ENCODE measurements at regions not wholly inside any gene's neighbourhood (a gene's known extent, or its start where the extent isn't known, plus 50 kb on each side); places are given as distances from the start of the nearest gene placed in this dataset.

DNA sequence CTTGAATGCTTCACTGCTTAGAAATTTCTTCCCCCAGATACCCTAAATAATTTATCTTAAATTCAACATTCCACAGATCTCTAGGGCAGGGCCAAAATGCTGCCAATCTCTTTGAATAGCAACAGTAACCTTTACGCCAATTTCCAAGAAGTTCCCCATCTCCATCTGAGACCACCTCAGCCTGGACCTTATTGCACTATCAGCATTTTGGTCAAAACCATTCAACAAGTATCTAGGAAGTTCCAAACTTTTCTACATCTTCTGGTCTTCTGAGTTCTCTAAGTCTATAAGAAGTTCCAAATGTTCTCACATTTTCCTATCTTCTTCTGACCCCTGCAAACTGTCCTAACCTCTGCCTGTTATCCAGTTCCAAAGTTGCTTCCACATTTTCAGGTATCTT lies 1306.9 kb upstream of the SORCS1 start:
- DNase-seq (ENCODE audit: low read depth in 3 of 3, low spot score in 2 of 3), result no peak

- no peak for DNase-seq (ENCODE audit: low read depth in 3 of 3, low spot score in 2 of 3)
These were observed 1305.4 kb upstream of the SORCS1 start for GRCh38 chr10:108469940-108470339.

DNA sequence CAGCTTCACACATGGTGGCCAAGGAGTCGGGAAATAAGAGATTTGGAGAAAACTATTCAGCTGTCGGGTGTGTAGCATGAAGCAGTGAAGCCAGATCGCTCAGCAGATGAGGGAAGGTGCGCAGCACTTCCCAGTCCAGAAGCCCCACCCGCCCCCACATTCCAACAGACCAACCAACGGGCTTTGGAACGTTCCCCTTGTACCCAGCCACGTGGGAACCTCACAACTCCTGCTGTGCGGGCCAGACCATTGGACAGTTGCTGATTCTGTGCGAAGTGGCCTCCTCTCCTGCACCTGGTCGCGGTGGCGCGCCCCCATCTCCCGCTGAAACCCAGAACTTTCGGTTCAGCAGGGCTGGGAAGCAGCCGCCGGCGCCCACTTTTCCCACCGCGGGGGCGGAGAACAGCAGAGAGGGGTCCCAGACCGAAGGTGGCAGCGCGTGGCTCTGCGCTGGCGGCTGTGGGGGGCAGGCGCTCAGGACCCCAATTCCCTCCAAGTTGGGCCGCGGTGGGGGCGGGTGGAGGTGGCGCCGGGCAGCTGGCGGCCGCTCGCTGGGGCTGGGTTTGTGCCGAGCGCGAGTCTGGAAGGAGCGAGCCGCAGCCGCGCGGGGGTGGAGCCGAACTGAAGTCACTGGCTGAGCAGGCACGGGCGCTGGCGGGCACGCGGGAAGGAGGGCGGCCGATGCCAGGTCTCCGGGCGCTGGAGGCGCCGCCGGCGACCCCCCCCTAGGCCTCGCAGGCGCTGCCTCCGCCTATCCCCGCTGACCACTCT lies 1301.5 kb upstream of the SORCS1 start:
- DNase-seq (ENCODE audit: low read depth in 3 of 3, low spot score in 2 of 3), result peak in 1 of 3 donors; percentile 13

- DNase-seq (ENCODE audit: low read depth in 3 of 3, low spot score in 2 of 3), result no peak
These were observed 1297.5 kb upstream of the SORCS1 start for GRCh38 chr10:108462005-108462404.

DNA sequence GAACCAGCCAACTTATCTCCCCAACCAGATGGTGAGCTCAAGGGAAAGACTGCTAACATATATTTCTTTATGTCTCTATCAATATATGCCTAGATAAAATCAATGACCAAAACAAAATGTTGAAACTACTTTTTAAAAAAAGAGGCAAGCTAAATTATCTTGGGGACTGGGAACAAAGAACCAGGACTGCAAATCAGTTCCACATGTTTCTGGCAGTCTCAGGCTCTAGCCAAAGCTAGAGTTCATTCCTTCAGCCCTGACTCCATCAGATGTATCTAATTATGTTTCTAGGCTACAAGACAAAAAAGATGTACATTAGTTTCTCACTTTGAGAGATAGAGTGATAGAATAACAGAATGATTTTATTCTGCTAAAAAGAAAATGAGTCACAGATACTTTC lies 1290.3 kb upstream of the SORCS1 start:
- DNase-seq (ENCODE audit: low read depth in 3 of 3, low spot score in 2 of 3), result no peak

DNA sequence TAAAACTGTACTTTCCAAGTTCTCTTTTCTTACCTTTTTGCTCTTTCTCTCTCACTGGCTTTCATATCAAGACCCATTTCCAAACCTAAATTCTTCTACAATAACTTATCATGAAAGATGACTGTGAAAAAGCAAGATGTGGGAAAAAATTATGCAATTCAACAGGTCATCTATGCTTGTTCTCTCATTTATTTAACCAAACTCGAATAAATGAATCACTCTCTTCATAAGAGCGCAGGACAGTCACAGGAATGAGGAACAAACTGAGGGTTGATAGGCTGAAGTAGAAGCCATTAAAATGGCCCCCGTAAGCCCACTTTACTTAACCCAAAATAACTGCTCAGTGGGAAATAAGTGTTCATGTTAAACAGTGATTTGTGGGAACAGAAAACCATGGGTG lies 1289.7 kb upstream of the SORCS1 start:
- no peak for DNase-seq (ENCODE audit: low read depth in 3 of 3, low spot score in 2 of 3)

DNA sequence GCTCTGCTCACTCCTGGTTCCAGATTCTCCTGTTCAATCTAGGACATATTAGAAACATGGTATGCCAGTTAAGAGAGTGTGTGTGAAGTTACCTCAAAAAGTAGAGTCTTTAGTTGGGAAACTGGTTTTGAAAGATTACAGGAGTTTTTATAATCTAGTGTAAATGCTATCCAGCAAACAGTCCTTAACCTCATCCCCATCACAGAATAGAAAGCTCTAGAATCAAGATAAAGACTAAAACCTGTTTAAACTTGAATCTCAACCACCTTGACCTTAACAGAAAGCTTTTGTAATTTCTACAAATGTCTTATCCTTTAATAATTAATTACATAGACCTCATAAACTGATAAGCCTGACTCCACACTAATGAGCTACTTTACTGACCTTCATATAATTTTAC lies 1288.7 kb upstream of the SORCS1 start:
- no peak for DNase-seq (ENCODE audit: low read depth in 3 of 3, low spot score in 2 of 3)

DNA sequence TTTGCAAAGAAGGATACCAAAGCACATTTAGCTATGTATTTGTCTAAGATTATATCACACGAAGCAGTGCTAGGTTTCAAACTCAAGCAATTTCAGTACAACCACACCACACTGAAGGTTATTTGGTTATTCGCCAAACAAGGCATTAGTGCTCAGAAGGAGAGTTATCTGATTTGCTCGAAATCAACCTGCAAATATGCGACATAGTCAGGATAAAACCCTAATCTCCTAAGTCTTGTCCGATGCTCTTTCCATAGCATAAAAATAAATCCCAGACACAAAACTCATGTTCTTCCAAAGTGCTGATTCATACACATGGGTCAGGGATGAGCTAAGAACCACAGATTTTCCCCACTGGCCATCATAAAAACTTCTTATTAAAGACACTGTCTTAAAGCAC lies 1288.0 kb upstream of the SORCS1 start:
- DNase-seq (ENCODE audit: low read depth in 3 of 3, low spot score in 2 of 3), result no peak

DNA sequence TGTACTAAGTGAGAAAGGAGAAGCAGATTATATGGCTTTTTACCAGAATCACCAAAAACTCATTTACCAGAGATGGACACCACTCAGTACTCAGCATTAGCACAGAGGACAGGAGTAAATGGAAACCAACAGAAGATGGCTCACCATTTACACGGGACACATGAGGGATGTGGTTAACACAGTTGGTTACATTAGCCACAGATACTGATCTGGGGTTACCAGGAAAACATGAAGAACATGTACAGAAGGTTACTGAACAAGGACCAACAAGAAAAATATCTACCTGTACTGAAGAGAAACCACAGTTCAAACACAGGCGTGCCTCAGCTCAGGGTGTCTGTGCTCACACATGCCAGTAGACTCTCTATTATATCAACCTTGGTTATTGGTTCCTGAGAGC lies 1285.8 kb upstream of the SORCS1 start:
- DNase-seq (ENCODE audit: low read depth in 3 of 3, low spot score in 2 of 3), result no peak

- DNase-seq (ENCODE audit: low read depth in 3 of 3, low spot score in 2 of 3), result no peak
These were observed 1281.2 kb upstream of the SORCS1 start for GRCh38 chr10:108445746-108446145.

DNA sequence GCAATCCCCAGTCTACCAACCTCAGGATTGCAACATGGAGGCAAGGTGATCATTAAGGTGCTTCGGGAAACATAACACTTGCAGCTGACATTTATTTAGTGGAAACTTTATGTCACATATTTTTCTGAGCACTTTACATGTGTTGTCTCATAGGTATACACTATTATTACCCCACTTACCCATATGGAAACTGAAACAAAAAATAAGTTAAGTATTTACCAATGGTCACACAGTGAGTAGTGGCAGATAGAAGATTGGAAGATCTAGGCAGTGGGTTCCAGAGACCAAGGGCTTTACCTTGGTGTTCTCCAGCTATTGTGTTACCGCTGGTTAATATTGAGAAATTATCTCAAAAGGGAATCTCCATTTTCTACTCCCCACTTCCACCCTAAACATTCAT lies 1279.1 kb upstream of the SORCS1 start:
- DNase-seq (ENCODE audit: low read depth in 3 of 3, low spot score in 2 of 3), result no peak

DNA sequence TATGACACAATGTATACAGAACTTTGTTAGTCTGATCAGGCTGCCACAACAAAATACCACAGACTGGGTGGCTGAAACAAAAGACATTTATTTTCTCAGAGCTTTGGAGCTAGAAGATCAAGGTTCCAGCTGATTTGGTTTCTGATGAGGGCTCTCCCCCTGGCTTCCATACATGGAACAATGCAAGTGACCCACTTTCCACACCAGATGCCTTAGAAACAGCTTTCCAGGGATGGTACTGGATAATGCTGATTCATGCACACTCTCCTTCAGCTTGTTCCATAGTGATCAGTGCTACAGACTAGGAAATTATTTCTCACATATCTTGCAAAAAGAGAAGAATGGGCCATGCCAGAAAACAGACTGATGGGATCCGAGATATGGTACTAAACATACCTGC lies 1274.9 kb upstream of the SORCS1 start:
- DNase-seq (ENCODE audit: low read depth in 3 of 3, low spot score in 2 of 3), result no peak

DNA sequence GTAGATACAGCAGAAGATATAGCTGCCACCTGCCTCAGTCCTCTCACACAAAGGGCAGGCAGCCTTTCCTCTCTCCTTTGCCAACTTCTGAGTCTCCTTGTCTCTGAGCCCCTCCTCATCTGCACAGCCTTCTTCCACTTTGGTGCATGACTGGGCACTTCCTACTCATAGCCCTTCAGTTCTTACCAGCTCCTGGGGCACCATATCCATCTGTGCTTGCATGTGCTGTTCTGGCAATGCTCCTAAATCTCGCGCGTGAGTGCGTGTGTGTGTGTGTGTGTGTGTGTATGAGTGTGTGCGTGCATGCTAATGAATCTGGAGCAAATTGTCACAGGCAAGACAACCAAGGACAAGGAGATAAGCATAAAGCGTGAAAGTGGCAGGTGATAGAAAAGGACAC lies 1271.6 kb upstream of the SORCS1 start:
- DNase-seq (ENCODE audit: low read depth in 3 of 3, low spot score in 2 of 3), result no peak

- no peak for DNase-seq (ENCODE audit: low read depth in 3 of 3, low spot score in 2 of 3)
These were observed 1270.2 kb upstream of the SORCS1 start for GRCh38 chr10:108434559-108435252.

- no peak for DNase-seq (ENCODE audit: low read depth in 3 of 3, low spot score in 2 of 3)
These were observed 1262.6 kb upstream of the SORCS1 start for GRCh38 chr10:108427146-108427545.

DNA sequence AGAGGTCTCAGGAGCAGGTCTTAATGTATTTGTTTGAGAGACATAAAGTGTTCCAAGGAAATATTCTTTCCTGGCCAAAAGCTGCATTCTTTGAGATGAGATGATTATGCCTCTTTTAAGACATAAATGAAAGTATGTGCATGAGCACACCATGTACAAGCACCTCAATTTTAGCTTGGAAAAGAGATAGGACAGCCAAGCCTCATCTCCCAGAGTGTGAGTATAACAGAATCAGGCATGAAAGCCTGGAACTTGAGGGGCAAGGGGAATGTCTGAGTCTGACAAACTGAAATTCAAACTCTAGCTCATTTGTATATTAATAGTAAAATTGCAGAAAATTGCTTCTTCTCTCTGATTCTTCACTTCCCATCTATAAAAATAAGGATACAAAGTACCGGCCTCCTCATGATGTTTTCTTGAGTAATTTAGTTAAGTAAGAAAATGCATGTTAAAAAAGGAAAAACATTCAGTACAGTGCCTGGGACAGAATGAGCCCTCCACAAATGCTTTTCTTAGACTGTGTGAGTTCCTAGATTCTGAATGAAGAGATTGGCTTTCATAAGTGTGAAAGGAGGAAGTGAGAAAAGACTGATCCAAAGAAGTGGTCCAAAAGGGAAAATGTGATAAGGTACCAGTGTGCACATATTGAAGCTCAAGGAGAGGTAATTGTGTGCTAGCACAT lies 1260.9 kb upstream of the SORCS1 start:
- no peak for DNase-seq (ENCODE audit: low read depth in 3 of 3, low spot score in 2 of 3)

DNA sequence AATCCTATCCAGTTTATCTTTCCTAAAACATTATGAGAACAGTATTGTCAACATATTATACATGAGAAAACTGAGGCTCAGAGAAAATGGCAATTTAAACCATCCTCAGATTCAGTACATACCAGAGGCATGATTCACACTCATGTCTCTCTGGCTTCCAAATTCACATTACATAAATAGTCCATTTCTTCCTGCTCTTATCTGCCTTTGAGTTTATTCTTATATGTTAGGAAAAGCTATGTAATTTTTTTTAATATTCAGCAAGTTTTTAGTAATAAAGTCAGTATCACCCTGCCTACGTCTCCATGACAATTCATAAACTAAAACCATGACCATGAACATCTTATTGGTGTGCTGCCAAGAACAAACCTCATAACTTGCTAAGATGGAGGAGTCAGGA lies 1260.2 kb upstream of the SORCS1 start:
- no peak for DNase-seq (ENCODE audit: low read depth in 3 of 3, low spot score in 2 of 3)

DNA sequence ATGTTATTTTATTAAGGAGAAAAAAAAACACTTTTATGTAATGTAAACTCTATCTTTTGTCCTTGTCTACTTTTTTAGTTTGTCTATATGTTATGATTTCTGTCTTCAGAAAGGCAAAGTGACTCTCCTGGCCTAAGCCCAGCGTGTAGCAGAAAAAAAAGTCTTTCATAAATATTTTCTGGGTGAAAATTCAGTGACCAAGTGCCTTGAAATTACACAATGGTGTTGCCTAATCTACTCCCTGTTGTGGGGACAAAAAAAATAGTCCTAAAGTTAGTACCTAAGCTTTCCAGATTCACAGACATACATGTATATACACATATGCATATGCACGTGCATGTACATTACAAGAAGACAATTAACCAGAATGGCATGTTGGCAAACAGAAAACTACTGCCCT lies 1257.8 kb upstream of the SORCS1 start:
- DNase-seq (ENCODE audit: low read depth in 3 of 3, low spot score in 2 of 3), result no peak

DNA sequence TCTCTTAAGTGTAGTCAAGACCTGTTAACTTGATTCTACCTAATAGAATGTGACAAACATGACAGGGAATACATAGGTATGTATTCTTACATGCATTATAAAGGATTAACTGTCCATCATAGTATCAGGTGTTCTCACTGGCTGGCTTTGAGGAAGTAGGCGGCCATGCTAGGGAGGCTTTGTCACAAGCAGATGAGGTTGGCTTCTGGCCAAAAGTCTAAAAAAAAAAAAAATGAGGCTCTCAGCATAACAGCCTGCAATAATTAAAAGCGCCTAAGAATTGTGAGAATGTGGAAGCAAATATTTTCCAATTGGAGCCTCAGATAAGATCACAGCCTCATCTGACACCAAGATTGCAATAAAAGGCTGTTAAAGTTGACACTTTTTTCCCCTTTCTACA lies 1256.8 kb upstream of the SORCS1 start:
- DNase-seq (ENCODE audit: low read depth in 3 of 3, low spot score in 2 of 3), result no peak

- DNase-seq (ENCODE audit: low read depth in 3 of 3, low spot score in 2 of 3), result no peak
These were observed 1249.4 kb upstream of the SORCS1 start for GRCh38 chr10:108413954-108414353.

GRCh38 chr10:108412323-108412722 lies 1247.8 kb upstream of the SORCS1 start:
- DNase-seq (ENCODE audit: low read depth in 3 of 3, low spot score in 2 of 3), result no peak

DNA sequence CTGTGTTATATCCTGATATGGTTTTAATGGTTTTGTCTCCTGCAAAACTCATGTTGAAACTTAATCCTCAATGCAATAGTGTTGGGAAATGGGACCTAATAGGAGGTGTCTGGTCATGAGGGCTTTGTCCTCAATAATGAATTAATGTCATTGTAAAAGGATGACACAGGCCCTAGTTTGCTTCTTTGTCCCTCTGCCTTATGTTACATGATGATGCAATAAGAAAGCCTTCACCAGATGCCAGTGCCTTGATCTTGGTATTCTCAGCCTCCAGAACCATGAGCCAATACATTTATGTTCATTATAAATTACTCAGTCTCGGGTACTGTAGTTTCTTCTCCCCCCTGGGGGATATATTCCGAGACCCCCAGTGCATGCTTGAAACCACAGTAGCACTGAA lies 1247.4 kb upstream of the SORCS1 start:
- no peak for DNase-seq (ENCODE audit: low read depth in 3 of 3, low spot score in 2 of 3)

All from right renal cortex interstitium (tissue), 3 donors.